GM18873 (cell line): ENCODE measurements at regions not wholly inside any gene's neighbourhood (a gene's known extent, or its start where the extent isn't known, plus 50 kb on each side); places are given as distances from the start of the nearest gene placed in this dataset.
"Not testable (repeated sequence)": the region's sequence is repeated elsewhere in the genome, so short reads cannot be mapped to it uniquely, and the experiment has no call there.

ENCODE experiments used
- ATAC-seq: cut with Tn5 transposase; IDR thresholded peaks from one replicate; pipeline ENCODE4 v1.9.1; 2021; ENCODE audit warnings: mild to moderate bottlenecking, moderate library complexity, moderate number of reproducible peaks; ENCODE audit not compliant: unreplicated experiment, low FRiP score

- ATAC-seq, result no peak
Measured at GRCh38 chr21:16211339-16212303, 481.8 kb downstream of the USP25 start.

- no peak for ATAC-seq
Measured at GRCh38 chr21:16213518-16213917, 483.7 kb downstream of the USP25 start.

- ATAC-seq, result no peak
Measured at GRCh38 chr21:16215193-16215592, 485.4 kb downstream of the USP25 start.

DNA sequence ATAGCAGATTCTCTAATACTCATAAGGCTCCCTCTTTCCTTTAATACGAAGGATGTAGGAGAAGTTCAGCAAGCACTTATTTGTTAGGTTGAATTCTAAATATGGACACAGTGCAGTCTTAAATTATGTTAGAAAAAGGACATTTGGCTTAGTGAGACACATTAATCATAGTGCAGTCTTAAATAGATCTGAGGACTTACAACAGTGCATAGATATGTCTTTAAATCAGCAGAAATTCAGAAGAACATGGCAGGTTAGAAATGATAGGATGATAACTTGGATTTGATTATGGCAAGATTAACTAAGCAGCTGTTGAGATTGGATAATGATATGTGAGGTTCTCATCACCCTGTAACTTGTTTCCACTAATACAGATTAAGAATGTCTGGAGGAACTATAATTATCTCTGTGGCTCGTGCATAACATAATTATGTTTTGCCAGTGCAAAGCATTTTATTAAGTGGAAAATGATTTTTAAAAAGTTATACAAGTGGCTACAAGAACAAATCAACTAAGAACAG, 485.9 kb downstream of the USP25 start:
- no peak for ATAC-seq

DNA sequence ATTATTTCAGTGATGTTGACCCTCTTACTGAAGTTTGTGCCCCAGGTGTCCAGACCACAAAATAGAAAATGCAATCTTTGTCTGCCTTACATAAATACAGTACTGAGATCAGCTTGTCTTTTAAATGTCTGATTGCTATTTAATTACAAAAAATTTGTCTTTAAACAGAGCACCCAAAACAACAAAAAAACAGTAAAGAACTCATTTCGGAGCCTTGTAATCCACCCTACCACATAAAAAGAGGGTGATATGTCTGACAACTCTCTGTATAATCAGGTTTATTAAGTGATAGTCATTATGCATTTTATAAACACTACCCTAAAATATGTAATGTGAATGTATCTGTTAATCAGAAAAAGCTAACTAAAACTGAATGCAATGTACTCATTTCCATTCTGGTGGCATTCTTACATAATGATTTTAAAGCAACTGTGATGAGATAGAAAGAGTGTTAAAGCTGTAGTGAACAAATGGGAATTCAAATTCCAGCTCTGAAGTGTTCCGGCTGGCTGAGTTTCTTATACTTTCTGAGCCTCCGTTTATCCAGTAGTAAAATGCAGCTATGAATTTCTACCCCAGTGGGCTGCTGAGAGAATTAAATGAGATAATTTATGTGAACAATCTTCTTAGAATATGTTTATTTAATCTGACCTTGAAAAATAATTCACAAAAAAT, 486.6 kb downstream of the USP25 start:
- no peak for ATAC-seq

GRCh38 chr21:16218682-16219343, 489.0 kb downstream of the USP25 start:
- ATAC-seq, result no peak

DNA sequence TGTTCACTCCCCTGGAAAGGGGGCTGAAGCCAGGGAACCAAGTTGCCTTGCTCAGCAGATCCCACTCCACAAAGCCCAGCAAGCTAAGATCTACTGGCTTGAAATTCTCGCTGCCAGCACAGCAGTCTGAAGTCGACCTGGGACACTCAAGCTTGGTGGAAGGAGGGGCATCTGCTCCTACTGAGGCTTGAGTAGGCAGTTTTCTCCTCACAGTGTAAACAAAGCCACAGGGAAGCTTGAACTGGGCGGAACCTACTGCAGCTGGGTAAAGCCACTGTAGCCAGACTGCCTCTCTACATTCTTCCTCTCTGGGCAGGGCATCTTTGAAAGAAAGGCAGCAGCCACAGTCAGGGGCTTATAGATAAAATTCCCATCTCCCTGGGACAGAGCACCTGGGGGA, 495.0 kb downstream of the USP25 start:
- not testable (repeated sequence) for ATAC-seq

DNA sequence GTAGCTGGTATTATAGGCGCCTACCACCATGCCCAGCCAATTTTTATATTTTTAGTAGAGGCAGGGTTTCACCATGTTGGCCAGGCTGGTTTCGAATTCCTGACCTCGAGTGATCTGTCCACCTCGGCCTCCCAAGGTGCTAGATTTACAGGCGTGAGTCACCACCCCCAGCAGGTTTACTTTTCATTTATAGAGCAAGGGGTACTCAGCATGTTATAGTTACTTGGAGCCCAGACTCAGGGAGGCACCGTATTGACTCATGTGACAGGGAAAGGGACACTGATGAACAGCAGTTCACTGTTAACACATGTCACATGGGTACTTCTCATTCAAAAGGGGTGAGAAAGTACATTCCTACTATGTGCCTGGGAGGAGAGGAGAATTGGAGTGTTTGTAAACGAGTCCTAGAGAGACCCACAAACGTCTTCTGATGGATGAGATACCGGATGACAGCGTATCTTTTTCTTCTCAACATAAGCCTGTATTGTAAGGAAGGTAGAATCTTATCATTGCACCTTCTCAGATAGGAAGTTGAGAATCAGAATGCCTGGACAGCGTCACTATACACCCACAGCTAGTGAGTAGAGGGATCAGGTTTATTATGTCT, 510.0 kb downstream of the USP25 start:
- no peak for ATAC-seq

DNA sequence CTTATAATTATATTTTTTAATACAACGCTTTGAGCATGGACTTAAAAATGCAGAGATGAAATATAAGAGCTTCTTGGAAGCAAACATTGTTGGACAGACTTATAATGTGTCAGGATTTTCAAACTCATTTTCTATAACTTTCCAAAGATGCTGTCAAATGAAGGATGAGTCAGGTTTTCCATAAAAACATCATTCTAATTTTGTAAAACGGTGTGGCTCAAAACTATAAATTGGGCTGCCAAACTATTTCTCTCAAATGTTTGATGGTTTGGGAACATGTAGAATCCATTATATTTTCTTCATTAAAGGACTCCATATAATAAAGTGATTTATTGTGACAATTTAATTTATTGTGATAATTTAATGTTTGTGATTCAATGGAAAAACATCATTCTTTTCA, 511.2 kb downstream of the USP25 start:
- no peak for ATAC-seq

DNA sequence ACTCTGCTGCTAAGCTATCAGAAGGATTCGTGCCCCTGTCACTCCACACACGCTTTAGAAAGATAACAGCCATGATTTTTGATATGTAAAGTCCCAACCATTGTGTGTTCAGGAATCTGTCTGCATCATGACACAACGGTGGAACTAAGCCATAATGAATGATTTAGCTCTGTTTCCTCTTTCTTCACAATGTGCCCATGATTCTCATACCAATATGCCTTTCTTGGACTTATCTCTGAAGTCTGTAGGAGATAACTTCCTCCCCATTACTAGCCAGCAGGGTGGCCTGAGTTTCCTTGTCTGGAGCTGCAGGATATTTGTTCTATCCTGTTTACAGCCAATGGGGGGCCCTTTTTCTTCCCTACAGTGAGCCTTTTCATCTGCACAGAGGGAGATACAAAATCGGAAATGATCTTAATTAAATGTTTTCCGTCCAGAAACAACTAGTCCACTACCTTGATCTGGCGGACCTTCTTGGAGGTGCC, 511.7 kb downstream of the USP25 start:
- ATAC-seq, result no peak

GRCh38 chr21:16243396-16243795, 513.6 kb downstream of the USP25 start:
- no peak for ATAC-seq

- no peak for ATAC-seq
Measured at GRCh38 chr21:16248705-16249104, 518.9 kb downstream of the USP25 start.

- no peak for ATAC-seq
Measured at GRCh38 chr21:16250273-16250672, 520.5 kb downstream of the USP25 start.

DNA sequence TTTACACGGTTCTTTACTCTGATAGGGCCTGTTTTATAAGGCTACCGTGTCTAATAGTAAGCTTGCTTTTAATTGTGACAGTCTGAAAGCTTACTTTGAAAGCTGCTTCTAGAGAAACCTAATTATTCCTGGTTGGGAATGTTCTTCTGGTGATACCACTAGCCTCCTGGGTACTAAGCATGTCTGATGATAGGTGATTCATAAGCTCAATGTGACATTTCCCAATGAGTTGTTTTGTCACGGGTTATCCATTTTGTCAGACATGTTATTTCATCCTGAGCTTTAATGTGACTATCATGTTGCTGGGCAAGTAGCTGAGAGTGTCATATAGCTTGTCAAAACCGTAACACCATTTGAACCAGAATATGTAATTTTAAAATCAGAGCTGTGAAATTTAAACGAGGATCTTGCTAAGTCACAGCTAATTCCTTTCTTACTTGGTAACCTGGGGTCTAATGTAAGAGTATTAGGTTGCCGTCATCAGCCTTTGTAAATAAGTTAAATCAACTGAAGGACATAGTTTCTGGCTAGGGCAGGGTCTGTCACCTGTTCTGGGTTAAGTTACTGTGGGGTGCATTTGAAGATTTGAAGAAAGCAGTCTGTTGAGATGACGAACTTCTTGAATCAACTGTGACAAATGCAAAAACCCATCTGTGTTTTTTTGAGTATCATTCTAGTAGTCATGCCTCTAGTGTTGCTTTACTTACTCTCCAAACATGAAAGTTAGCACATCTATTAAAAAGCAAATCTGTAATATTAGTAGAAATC, 529.2 kb downstream of the USP25 start:
- no peak for ATAC-seq

DNA sequence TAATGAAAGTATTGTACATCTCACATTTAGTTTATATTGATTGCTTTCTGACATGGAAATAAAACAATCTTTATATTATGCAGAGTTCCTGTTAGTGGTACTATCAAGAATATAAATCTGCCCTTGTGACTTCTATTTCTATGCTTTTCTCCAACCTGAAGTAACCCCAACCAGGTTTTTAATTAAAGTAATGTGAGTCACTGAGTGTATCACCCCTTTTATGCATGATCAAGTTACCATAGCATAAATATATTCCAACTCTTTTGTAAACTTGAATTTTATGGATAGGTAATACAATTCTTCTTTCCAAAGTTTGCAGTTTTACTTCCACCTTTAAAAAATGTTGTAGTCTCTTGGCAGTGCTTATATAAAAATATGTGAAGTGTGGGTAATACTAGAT, 532.3 kb downstream of the USP25 start:
- ATAC-seq, result no peak

DNA sequence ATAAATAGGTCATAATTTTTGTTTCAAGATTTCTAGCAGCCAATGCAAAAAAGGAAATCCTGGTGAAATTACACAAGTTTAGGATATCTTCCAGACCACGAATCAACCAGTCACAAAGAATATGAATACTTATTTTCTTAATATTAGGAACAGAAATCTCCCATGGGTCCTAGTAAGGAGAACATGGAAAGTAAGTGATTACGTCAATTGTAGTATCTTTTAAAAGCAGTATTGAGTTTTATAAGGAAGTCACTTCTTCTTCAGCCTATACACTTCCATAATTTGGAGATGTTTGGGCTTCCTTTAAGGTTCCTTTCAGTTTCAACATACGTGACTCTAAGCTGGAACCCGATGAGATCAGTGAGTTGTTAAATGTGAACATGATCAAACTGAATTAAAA, 534.5 kb downstream of the USP25 start:
- no peak for ATAC-seq

DNA sequence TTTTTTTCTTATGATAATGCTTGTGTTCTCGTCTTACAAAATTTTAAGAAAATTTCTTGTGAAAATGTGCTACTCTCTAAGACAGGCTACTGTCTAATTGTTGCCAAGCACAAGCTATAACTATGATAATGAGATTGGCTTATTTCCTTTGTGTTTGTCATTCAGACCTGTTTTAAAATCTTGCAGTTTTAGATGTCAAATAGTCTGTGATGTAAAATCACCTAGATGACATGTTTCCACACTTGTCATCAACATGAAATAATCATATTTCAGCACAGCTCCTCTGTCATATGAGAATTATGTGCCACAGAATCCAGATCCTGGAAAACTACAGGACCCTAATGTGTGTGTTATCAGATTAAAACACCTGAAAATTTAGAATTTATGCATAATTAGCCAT, 539.7 kb downstream of the USP25 start:
- no peak for ATAC-seq

- ATAC-seq, result no peak
Measured at GRCh38 chr21:16279731-16280581, 550.2 kb downstream of the USP25 start.

DNA sequence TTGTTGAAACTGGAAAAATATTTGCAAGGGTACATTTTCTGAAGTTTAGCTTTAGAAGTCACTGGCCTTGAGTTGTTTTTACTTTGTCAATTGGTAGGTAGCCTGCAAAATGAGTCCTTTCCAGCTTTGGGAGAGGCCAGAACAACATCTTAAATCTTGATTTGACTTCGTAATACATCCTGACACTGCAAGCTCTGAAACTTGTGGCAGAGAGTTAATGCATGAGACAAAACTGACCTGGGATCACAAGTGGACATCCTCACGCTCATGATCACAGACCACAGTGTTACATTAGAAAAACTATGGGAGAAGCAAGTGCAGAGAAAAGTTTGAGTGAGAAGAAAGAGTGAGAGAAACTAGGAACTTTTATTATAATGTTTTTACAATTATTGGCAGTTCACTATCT, 550.9 kb downstream of the USP25 start:
- ATAC-seq, result no peak
